Activated CD4-positive, alpha-beta T cell treated with anti-CD3 and anti-CD28 coated beads, Interleukin-2, Interleukin-6, amounts not matched to agents 100 ng/mL and 50 ng/mL, durations not matched to agents 16 hours and 8 hours (primary cell): ENCODE measurements at regions not wholly inside any gene's neighbourhood (a gene's known extent, or its start where the extent isn't known, plus 50 kb on each side); places are given as distances from the start of the nearest gene placed in this dataset.

Experiments used
- DNase-seq: peaks from one replicate; pipeline ENCODE4 v3.0.0-alpha.2; 2020

GRCh38 chr4:8754634-8755589 lies 116.7 kb downstream of the HMX1 start:
- no peak for DNase-seq

DNA sequence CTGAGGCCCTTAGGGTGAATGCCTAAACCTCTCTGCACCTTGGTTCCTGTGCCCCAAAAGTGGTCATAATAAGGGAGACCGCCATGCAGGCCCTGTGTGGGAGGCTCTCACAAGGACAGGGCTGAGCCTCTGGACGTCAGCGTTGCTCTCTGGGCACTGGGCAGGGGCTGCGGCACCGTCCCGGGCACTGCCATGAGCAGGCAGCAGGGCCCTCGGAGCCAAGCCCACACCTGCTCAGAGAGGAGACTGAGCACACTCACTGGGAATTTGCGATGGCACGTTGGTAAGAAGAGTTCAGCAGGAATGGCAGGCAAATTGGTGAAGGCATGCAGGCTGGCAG lies 123.4 kb downstream of the HMX1 start:
- DNase-seq: no peak

DNA sequence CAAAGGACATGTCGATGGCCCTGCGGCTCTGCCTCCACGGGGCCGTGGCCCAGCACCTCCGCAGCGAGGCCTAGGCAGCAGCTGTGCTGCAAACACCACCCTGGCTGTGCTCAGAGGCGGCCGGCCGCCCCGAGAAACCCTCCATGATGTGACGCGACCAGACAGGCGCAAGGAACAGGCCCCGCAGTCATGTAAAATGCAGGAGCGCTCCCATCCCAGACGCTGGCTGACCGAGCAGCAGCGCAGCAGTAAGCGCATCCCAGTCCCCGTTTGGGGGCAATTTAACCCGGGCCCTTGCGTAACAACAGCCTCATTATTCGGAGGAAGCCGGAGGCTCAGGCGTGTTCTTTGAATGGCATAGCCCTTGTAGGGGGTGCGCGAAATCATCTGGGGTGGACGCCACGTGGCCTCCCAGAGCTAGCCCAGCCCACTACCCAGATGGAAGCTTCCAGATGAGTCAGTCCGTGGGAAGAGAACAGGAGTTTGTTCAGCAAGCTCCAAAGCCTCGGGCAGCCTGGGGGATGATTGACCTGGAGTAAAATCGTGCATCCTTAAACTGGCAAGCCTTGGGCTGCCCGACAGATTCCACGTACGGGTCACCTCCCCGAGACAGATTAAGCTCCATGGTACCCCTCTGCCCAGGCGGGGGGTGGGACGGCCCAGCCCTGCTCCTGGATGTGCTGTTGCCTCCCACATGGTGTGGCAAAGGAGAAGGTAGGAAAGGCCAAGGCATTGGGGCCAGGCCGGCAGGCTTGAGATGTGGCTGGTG lies 124.0 kb downstream of the HMX1 start:
- no peak for DNase-seq

- DNase-seq: no peak
Observed at GRCh38 chr4:8746523-8747466, 124.8 kb downstream of the HMX1 start.

DNA sequence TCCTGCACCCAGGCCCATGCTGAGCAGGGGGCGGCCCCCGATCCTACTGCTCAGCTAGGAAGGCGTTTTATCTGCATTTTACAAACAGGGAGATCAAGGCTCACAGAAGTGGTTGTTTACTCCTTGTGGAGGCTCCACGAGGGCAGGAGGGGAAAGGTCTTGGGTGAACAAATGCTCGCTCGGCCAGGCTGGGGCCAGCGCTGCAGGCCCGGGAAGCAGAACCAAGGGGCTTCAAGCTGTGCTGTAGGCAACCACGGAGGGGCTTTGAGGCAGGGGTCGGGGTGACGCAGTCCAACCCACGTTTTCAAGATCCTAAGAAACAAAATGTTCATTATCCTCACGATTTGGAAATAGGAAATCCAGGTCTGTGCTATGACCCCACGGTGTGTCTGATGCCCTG lies 125.8 kb downstream of the HMX1 start:
- DNase-seq: no peak

DNA sequence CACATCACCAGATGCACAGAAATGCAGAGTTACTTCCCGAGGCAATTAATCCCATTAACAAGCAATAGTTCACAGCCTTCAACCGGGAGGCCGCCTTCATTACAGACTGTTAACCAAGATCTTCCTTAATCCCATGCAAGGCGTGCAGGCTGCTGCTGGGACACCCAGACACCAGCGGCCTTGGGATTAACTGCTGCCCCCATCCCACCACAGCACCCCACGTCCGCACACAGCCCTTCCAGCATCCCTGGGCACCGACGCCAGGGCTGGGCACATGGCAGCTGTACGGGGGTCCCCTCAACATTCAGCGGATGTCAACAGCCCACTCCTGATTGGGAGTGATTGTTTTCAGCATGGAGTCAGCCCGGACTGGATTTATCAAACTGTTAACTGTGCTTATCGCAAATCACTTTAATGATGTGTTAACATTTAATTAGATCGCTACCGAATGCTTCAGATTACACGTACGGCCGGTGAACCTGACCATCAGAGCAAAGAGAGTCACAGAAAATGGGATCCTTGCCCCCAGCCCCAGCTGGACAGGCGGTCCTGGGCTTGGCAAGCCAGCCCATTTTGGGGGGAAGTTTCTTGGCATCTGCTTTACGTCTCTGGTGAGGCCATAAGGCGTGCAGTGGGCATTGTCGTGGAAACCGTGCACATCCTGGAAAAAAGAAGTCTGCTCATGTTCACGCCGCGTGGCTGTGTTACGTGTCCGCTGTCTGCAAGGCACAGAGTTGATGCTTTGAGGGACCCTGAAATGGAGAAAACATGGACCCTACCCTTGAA lies 126.4 kb downstream of the HMX1 start:
- DNase-seq: no peak

- no peak for DNase-seq
Observed at GRCh38 chr4:8744083-8744805, 127.4 kb downstream of the HMX1 start.

DNA sequence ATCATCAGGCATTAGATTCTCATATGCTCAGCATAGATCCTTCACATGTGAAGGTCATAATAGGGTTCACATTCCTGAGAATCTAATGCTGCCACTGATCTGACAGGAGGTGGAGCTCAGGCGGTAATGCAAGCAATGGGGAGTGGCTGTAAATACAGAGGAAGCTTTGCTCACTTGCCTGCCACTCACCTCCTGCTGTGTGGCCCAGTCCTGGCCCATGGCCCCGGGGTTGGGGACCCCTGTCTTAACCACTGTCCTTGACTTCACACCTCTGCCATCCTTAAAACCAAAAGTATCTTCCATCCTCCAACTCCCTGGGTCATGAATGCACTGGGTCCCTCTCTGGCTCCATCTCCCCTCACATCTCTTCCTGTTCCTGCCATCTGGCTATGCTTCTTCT lies 129.1 kb downstream of the HMX1 start:
- no peak for DNase-seq

GRCh38 chr4:8741513-8742226 lies 130.0 kb downstream of the HMX1 start:
- DNase-seq: no peak

DNA sequence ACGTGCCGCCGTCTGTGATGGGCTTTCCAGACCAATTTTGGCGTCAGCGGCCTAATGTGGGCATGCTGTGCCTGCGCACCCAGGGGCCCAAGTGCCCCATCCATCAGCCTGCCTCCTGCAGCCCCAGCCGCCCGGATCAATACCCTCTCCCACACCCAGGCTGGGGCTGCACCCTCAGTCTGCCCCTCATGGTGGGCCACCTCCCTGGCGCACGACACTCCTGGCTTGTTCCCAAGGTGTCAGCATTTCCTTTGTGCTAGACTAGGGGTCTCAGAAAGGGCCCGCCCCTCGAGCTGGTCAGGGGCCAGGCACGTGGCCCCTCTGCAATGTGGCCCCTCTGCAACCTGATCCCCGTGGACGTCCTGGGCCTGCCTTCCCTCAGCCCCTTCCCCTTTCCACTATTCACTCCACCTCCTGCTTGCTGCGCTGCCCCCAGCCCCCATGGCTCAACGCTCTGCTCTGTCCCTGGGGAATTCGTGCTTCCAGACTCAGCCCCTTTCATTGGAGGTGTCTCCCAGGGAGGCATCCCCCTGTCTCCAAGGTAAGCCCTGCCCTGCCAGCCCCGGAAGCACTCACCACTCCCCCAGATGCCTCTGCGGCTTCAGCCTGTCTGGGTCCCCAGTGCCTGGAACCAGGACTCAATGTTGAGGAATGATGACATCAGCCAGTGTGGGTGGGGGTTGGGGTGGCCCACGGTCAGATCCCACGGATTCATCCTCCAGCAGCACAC lies 130.8 kb downstream of the HMX1 start:
- no peak for DNase-seq

- DNase-seq: no peak
Observed at GRCh38 chr4:8739820-8740665, 131.6 kb downstream of the HMX1 start.

DNA sequence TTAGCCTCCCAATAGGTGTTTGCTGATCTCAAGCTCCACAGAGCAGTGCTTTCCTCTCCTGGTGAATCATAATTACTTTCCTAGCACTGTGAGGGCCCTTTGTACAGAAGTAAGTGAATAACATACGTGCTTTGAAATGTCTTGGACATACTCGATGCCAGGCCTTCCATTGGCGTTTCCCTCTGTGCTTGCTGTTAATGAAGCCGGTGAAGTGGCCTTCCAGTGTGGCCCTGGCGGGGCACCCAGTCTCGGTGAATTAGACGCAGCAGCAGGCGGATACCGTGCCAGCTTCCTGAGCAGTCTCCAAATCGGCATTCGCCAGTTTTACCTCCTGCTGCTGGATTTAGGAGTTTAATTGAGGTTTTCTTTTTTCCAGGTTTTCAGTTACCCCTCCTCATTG lies 132.3 kb downstream of the HMX1 start:
- DNase-seq: no peak

- no peak for DNase-seq
Observed at GRCh38 chr4:8738471-8738931, 133.1 kb downstream of the HMX1 start.

- no peak for DNase-seq
Observed at GRCh38 chr4:8737601-8738279, 133.9 kb downstream of the HMX1 start.

GRCh38 chr4:8737075-8737474 lies 134.6 kb downstream of the HMX1 start:
- DNase-seq: no peak

DNA sequence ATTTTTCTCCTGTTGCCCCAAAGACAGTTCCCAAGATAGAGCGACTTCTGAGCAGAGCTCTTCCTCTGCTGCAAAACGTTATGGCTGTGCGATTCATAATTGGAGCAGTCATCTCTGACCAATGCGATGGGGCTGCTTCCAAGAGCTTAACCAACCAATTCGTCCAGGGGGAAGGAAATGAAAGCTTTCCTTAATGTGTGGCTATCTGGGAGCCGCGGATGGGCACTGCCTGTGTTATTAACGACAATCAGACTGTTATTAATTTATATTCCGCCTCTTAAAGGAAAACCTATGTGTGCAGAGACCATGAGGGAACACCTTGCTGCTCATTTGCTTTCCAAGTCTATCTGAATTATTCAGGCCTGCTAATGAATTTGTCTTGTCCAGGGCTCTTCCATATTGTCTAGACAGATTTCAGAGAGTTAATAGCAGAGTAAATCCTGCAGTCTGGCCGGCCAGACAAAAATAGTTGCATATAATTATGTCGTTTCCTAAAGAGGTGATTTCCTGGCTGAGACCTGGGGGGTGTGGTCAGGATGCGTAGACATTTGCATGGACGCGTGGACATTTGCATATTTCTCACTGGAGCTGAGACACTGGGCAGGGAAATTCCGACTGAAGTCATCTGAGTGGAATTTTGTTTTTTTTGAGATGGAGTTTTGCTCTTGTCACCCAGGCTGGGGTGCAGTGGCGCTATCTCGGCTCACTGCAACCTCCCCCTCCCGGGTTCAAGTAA lies 135.4 kb downstream of the HMX1 start:
- DNase-seq: no peak

DNA sequence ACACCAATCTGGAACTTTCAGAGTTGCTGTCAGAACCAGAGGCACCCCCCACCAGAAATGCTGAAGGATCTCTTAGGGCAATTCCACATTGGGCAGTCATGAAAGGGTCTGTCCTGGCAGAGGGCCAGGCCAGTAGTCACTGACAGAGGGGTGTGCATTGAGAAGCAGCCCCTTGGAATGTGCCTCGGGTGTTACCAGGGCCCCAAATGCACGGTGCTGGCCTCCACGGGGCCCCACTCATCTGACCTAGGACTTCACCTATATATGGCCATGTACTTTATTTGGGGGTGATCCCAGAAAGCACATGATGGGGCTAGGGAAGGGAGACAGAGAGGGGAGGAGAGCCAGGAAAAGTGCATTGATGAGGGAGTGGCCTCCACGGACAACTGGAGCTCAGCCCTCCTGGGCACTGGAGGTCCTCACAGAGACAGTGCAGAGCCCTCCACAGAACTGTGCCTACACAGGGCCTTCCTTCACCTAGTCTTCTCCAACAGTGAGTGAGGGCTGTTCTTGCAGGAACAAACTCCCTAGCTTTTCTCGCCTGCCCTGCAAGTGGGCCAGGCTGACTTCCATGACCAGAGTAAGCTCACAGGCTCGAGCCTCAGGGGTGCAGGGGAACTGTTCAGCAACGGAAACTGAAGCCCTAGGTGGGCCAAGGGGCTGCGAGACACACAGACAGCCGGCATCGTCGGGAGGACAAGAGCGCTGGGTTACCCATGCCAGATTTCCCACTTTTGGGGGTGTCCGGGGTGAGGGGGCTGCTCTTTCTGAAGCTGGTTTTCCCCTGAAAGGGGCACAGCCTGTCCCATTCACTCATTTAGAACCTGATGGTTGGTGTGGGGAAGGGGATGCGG lies 136.2 kb downstream of the HMX1 start:
- no peak for DNase-seq
